ENCODE measurements at regions not wholly inside any gene's neighbourhood (a gene's known extent, or its start where the extent isn't known, plus 50 kb on each side); places are given as distances from the start of the nearest gene placed in this dataset.

DNA sequence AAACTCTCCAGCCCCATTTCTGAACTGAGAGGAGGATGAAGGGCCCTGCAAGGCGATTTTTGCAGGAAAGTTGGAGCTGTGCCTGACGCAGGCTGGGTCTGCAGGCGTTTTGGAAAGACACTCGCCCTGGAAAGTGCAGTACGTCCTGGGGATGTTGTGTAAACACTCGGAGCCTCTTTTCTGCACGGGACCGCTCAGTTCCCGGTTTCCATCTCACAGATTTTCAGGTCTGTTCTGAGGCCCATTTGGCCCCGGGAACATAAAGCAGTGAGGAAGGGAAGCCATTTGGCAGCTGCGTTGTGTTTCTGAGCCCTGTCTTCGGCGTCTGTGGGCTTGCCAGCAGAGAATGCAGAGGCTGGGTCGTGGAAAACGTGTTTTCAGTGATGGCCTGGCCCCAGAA, 655.0 kb upstream of the MGMT start:
- Histone ChIP-seq H3K27ac (ENCODE audit: low read depth, low read length) (no peak overlapping the region), H3K27me3 (ENCODE audit: control insufficient read depth, insufficient read depth, low read length) (no peaks in the 10 kb centered on the region), H3K4me3 (ENCODE audit: low read depth, low read length) (no peak overlapping the region), H3K9me3 (ENCODE audit: control insufficient read depth, insufficient read depth, low read length) (peaks cover 56% of the 10 kb centered on the region)
- CTCF ChIA-PET = no interaction called here
- TF ChIP-seq, protein P1, sequence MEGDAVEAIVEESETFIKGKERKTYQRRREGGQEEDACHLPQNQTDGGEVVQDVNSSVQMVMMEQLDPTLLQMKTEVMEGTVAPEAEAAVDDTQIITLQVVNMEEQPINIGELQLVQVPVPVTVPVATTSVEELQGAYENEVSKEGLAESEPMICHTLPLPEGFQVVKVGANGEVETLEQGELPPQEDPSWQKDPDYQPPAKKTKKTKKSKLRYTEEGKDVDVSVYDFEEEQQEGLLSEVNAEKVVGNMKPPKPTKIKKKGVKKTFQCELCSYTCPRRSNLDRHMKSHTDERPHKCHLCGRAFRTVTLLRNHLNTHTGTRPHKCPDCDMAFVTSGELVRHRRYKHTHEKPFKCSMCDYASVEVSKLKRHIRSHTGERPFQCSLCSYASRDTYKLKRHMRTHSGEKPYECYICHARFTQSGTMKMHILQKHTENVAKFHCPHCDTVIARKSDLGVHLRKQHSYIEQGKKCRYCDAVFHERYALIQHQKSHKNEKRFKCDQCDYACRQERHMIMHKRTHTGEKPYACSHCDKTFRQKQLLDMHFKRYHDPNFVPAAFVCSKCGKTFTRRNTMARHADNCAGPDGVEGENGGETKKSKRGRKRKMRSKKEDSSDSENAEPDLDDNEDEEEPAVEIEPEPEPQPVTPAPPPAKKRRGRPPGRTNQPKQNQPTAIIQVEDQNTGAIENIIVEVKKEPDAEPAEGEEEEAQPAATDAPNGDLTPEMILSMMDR (IDR thresholded peaks at IDR 0.05; ENCODE audit: low read depth, low read length) = no peak
- DNase-seq (ENCODE audit: low read depth, low spot score) = no peak
- POLR2A ChIA-PET = no interaction called here

DNA sequence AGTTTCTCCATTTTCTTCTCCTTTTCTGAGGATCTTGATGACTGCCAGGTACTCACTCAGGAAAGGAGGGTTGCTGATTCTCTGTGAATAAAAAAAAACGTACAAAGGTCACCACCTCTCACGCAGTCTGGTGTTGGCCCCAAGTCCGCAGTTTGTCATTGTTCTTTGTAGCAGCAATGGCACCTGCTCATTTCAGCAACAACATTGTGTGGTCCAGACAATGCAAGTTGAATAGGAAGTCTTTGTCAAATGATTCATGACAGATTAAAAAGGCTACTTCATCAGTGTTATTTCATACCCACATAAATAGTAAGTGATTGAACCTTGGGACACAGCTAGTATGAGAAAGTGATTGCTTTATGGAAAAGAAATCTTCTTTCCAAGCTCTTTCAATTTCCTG, 653.5 kb upstream of the MGMT start:
- ChIA-PET POLR2A (no interaction called here), CTCF (no interaction called here)
- H3K9me3 ChIP-seq (ENCODE audit: control insufficient read depth, insufficient read depth, low read length) = peaks cover 51% of the 10 kb centered on the region
- no peaks in the 10 kb centered on the region for H3K27me3 ChIP-seq (ENCODE audit: control insufficient read depth, insufficient read depth, low read length)
- no peak for DNase-seq (ENCODE audit: low read depth, low spot score)
- no peak overlapping the region for H3K4me3 ChIP-seq (ENCODE audit: low read depth, low read length)
- TF ChIP-seq, protein P1 (IDR thresholded peaks at IDR 0.05; ENCODE audit: low read depth, low read length) = no peak
- no peak overlapping the region for H3K27ac ChIP-seq (ENCODE audit: low read depth, low read length)

DNA sequence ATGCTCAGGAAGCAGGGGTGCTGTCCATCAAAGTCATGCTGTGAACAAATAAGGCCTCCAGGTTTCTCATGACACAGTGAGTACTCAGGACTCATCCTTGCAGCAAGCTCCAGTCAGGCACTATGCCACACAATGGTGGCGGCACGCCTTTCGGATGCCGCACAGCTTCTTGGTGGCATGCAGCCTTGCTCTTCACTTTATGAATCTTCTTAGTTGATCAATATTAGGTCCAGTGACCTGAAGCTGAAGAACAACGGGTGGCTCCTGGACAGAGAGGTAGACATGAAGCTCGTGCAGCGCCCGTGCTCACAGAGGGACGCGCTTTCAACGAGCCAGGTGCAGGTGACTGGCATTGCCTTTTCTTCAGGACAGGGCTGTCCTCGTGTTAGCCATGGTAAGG, 653.0 kb upstream of the MGMT start:
- DNase-seq (ENCODE audit: low read depth, low spot score) = no peak
- ChIA-PET POLR2A (no interaction called here), CTCF (no interaction called here)
- no peaks in the 10 kb centered on the region for H3K27me3 ChIP-seq (ENCODE audit: control insufficient read depth, insufficient read depth, low read length)
- TF ChIP-seq, protein P1 (IDR thresholded peaks at IDR 0.05; ENCODE audit: low read depth, low read length) = no peak
- peaks cover 52% of the 10 kb centered on the region for H3K9me3 ChIP-seq (ENCODE audit: control insufficient read depth, insufficient read depth, low read length)
- no peak overlapping the region for H3K4me3 ChIP-seq (ENCODE audit: low read depth, low read length)
- no peak overlapping the region for H3K27ac ChIP-seq (ENCODE audit: low read depth, low read length)

DNA sequence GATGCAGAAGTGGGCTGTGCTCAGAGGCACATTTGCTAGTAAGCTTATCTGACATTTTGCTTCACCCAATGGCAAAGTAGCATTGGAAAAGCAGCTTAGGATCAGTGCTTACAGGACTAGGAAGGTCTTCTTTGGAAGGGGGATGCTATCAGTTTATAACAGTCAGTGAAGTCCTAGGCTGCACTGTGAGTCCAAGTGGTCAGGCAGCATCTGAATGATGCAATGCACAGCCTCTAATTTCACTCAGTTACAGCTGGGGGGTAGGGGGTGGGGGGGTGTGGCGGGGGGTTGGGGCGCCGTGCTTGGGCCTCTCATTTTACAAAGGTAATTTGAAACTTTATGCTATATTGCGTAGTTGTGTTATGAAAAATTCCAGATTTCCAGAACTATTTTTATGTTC, 652.3 kb upstream of the MGMT start:
- Histone ChIP-seq H3K27ac (ENCODE audit: low read depth, low read length) (no peak overlapping the region), H3K9me3 (ENCODE audit: control insufficient read depth, insufficient read depth, low read length) (peaks cover 53% of the 10 kb centered on the region), H3K4me3 (ENCODE audit: low read depth, low read length) (no peak overlapping the region), H3K27me3 (ENCODE audit: control insufficient read depth, insufficient read depth, low read length) (no peaks in the 10 kb centered on the region)
- ChIA-PET POLR2A (no interaction called here), CTCF (no interaction called here)
- TF ChIP-seq, protein P1 (IDR thresholded peaks at IDR 0.05; ENCODE audit: low read depth, low read length) = no peak
- DNase-seq (ENCODE audit: low read depth, low spot score) = no peak

DNA sequence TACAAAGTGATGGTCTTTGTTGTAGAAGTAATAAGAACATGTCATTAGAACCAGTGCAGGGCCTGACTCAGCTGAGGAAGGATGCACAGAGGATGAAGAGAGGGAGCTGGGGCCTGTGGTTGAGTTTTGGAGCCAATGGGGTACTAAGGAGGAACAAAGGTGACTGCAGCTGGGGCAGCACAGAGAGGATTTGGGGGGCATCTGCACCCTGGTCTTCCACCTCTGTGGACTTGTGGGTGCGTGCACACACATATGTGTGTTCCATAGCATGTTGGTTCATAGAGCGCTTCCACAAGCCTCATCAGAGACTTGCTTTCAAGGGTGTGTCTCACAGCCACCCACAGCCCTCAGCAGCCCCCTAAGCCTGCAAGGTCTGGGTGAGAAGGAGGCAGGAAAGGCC, 650.3 kb upstream of the MGMT start:
- no peaks in the 10 kb centered on the region for H3K27me3 ChIP-seq (ENCODE audit: control insufficient read depth, insufficient read depth, low read length)
- ChIA-PET CTCF (no interaction called here), POLR2A (no interaction called here)
- TF ChIP-seq, protein P1 (IDR thresholded peaks at IDR 0.05; ENCODE audit: low read depth, low read length) = no peak
- H3K9me3 ChIP-seq (ENCODE audit: control insufficient read depth, insufficient read depth, low read length) = peaks cover 62% of the 10 kb centered on the region
- no peak for DNase-seq (ENCODE audit: low read depth, low spot score)
- no peak overlapping the region for H3K4me3 ChIP-seq (ENCODE audit: low read depth, low read length)
- H3K27ac ChIP-seq (ENCODE audit: low read depth, low read length) = no peak overlapping the region
